ENCODE measurements at regions not wholly inside any gene's neighbourhood (a gene's known extent, or its start where the extent isn't known, plus 50 kb on each side); places are given as distances from the start of the nearest gene placed in this dataset.

GRCh38 chr16:85275533-85276249, 163.4 kb upstream of the CIBAR2 start:
- Histone ChIP-seq H3K4me1 (no peaks in the 10 kb centered on the region), H3K27ac (no peak overlapping the region), H3K36me3 (no peaks in the 10 kb centered on the region), H3K9me3 (no peaks in the 10 kb centered on the region), H3K4me3 (no peak overlapping the region), H3K27me3 (no peaks in the 10 kb centered on the region)
- peak; percentile 56 to 73 for DNase-seq
- intact Hi-C loops (cut with DNase I; ENCODE audit: low total_unique reads) = loop anchor here (10.0 kb wide), 1 partner anchor 439 kb away; no protein-coding TSS in a partner anchor
- peak in 1 of 2 donors; percentile 20 for TF ChIP-seq POLR2A (IDR thresholded peaks at IDR 0.05)
- TF ChIP-seq, protein P1, sequence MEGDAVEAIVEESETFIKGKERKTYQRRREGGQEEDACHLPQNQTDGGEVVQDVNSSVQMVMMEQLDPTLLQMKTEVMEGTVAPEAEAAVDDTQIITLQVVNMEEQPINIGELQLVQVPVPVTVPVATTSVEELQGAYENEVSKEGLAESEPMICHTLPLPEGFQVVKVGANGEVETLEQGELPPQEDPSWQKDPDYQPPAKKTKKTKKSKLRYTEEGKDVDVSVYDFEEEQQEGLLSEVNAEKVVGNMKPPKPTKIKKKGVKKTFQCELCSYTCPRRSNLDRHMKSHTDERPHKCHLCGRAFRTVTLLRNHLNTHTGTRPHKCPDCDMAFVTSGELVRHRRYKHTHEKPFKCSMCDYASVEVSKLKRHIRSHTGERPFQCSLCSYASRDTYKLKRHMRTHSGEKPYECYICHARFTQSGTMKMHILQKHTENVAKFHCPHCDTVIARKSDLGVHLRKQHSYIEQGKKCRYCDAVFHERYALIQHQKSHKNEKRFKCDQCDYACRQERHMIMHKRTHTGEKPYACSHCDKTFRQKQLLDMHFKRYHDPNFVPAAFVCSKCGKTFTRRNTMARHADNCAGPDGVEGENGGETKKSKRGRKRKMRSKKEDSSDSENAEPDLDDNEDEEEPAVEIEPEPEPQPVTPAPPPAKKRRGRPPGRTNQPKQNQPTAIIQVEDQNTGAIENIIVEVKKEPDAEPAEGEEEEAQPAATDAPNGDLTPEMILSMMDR (IDR thresholded peaks at IDR 0.05) = peak; percentile 82 to 92 (median 86)

GRCh38 chr16:85276258-85276657, 164.0 kb upstream of the CIBAR2 start:
- H3K4me1 ChIP-seq = no peaks in the 10 kb centered on the region
- H3K36me3 ChIP-seq = no peaks in the 10 kb centered on the region
- H3K4me3 ChIP-seq = no peak overlapping the region
- no peak for DNase-seq
- H3K9me3 ChIP-seq = no peaks in the 10 kb centered on the region
- H3K27me3 ChIP-seq = no peaks in the 10 kb centered on the region
- no peak overlapping the region for H3K27ac ChIP-seq
- intact Hi-C loops (cut with DNase I; ENCODE audit: low total_unique reads) = loop anchor here (10.0 kb wide), 1 partner anchor 439 kb away; no protein-coding TSS in a partner anchor
- TF ChIP-seq POLR2A (IDR thresholded peaks at IDR 0.05) = no peak
- TF ChIP-seq, protein P1 (IDR thresholded peaks at IDR 0.05) = no peak

GRCh38 chr16:85276721-85277120, 164.4 kb upstream of the CIBAR2 start:
- Histone ChIP-seq H3K27me3 (no peaks in the 10 kb centered on the region), H3K27ac (no peak overlapping the region), H3K4me3 (no peak overlapping the region), H3K36me3 (no peaks in the 10 kb centered on the region), H3K9me3 (no peaks in the 10 kb centered on the region), H3K4me1 (no peaks in the 10 kb centered on the region)
- DNase-seq = no peak
- intact Hi-C loops (cut with DNase I; ENCODE audit: low total_unique reads) = loop anchor here (10.0 kb wide), 1 partner anchor 438 kb away; no protein-coding TSS in a partner anchor
- TF ChIP-seq, protein P1 (IDR thresholded peaks at IDR 0.05) = no peak
- no peak for TF ChIP-seq POLR2A (IDR thresholded peaks at IDR 0.05)

- no peaks in the 10 kb centered on the region for H3K36me3 ChIP-seq
- H3K4me3 ChIP-seq = no peak overlapping the region
- intact Hi-C loops (cut with DNase I; ENCODE audit: low total_unique reads) = loop anchor here (10.0 kb wide), 1 partner anchor 436 kb away; no protein-coding TSS in a partner anchor
Observed at GRCh38 chr16:85278839-85279238, 166.6 kb upstream of the CIBAR2 start.

GRCh38 chr16:85279402-85279801, 167.1 kb upstream of the CIBAR2 start:
- Histone ChIP-seq H3K36me3 (no peaks in the 10 kb centered on the region), H3K4me1 (no peaks in the 10 kb centered on the region), H3K9me3 (no peaks in the 10 kb centered on the region), H3K27me3 (no peaks in the 10 kb centered on the region), H3K27ac (no peak overlapping the region), H3K4me3 (no peak overlapping the region)
- TF ChIP-seq POLR2A (IDR thresholded peaks at IDR 0.05) = no peak
- TF ChIP-seq, protein P1 (IDR thresholded peaks at IDR 0.05) = no peak
- intact Hi-C loops (cut with DNase I; ENCODE audit: low total_unique reads) = loop anchor here (10.0 kb wide), 1 partner anchor 435 kb away; no protein-coding TSS in a partner anchor
- DNase-seq = no peak

More at GRCh38 chr16:85278839-85279238, 166.6 kb upstream of the CIBAR2 start:
- no peak for DNase-seq
- no peaks in the 10 kb centered on the region for H3K9me3 ChIP-seq
- H3K4me1 ChIP-seq = no peaks in the 10 kb centered on the region
- no peak for TF ChIP-seq POLR2A (IDR thresholded peaks at IDR 0.05)
- TF ChIP-seq, protein P1 (IDR thresholded peaks at IDR 0.05) = no peak
- H3K27ac ChIP-seq = no peak overlapping the region
- H3K27me3 ChIP-seq = no peaks in the 10 kb centered on the region

All from uterus (tissue), 3 donors.